ENCODE measurements at regions not wholly inside any gene's neighbourhood (a gene's known extent, or its start where the extent isn't known, plus 50 kb on each side); places are given as distances from the start of the nearest gene placed in this dataset.
"Not testable (repeated sequence)": the region's sequence is repeated elsewhere in the genome, so short reads cannot be mapped to it uniquely, and the experiment has no call there.

- no peak for FAIRE-seq
- no peak for DNase-seq (ENCODE audit: insufficient read length)
- TF ChIP-seq POLR2AphosphoS5 (IDR thresholded peaks at IDR 0.05; ENCODE audit: low read depth, low read length) (no peak), TAF1 (IDR thresholded peaks at IDR 0.05; ENCODE audit: borderline replicate concordance, low read depth, low read length) (no peak), POLR2A (IDR thresholded peaks at IDR 0.05; ENCODE audit: low read depth, low read length) (no peak)
These were observed 152.4 kb upstream of the NEBL start for GRCh38 chr10:21049482-21049881.

GRCh38 chr10:21048068-21048467 is 151.0 kb upstream of the NEBL start:
- TF ChIP-seq TAF1 (IDR thresholded peaks at IDR 0.05; ENCODE audit: borderline replicate concordance, low read depth, low read length), result no peak
- no peak for TF ChIP-seq POLR2AphosphoS5 (IDR thresholded peaks at IDR 0.05; ENCODE audit: low read depth, low read length)
- no peak for TF ChIP-seq POLR2A (IDR thresholded peaks at IDR 0.05; ENCODE audit: low read depth, low read length)
- no peak for DNase-seq (ENCODE audit: insufficient read length)
- FAIRE-seq, result no peak

GRCh38 chr10:21047511-21047910 is 150.4 kb upstream of the NEBL start:
- DNase-seq (ENCODE audit: insufficient read length), result no peak
- TF ChIP-seq POLR2A (IDR thresholded peaks at IDR 0.05; ENCODE audit: low read depth, low read length), result no peak
- no peak for TF ChIP-seq TAF1 (IDR thresholded peaks at IDR 0.05; ENCODE audit: borderline replicate concordance, low read depth, low read length)
- no peak for TF ChIP-seq POLR2AphosphoS5 (IDR thresholded peaks at IDR 0.05; ENCODE audit: low read depth, low read length)
- FAIRE-seq, result no peak

GRCh38 chr10:21047096-21047495 is 150.0 kb upstream of the NEBL start:
- no peak for DNase-seq (ENCODE audit: insufficient read length)
- no peak for TF ChIP-seq POLR2AphosphoS5 (IDR thresholded peaks at IDR 0.05; ENCODE audit: low read depth, low read length)
- no peak for TF ChIP-seq TAF1 (IDR thresholded peaks at IDR 0.05; ENCODE audit: borderline replicate concordance, low read depth, low read length)
- no peak for TF ChIP-seq POLR2A (IDR thresholded peaks at IDR 0.05; ENCODE audit: low read depth, low read length)
- FAIRE-seq, result no peak

DNA sequence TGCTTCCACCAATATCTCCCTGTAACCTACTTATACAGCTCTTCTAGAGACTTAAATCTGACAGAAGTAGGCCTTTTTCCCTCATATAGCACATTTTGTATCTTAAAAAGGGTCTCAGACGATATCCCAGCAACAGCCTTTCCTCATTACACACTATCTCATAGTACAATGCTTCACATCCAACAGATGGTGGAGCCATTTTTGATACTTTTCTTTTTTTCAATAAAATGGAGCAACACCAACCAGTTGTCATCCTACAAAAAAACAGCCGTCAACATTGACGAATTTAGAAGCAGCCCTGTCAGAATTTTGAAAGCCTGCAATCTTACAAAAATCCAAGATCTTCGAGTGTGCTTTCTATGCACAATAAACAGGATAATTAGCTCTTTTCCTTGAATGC is 145.9 kb upstream of the NEBL start:
- TF ChIP-seq TAF1 (IDR thresholded peaks at IDR 0.05; ENCODE audit: borderline replicate concordance, low read depth, low read length) (no peak), POLR2A (IDR thresholded peaks at IDR 0.05; ENCODE audit: low read depth, low read length) (no peak), POLR2AphosphoS5 (IDR thresholded peaks at IDR 0.05; ENCODE audit: low read depth, low read length) (no peak)
- FAIRE-seq, result no peak
- DNase-seq (ENCODE audit: insufficient read length), result no peak

DNA sequence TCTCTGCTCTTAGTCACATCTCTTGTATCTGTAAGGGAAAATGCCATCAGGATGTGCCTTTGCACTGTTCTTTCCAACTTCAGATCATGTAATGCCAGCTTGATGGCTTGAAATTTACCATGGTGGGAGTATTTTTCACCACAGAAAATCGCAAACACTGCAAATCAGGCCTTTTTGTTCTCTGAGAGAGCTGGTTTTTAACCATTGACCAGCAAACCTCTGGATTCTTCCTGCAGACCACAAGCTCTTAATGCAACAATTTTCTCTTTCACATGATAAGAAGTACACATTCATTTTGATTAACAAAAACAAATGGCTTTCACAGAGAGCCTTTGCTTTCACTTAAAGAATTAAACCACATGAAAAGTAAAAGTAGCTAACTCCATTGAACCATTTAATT is 145.4 kb upstream of the NEBL start:
- FAIRE-seq, result no peak
- DNase-seq (ENCODE audit: insufficient read length), result no peak
- TF ChIP-seq POLR2A (IDR thresholded peaks at IDR 0.05; ENCODE audit: low read depth, low read length) (no peak), POLR2AphosphoS5 (IDR thresholded peaks at IDR 0.05; ENCODE audit: low read depth, low read length) (no peak), TAF1 (IDR thresholded peaks at IDR 0.05; ENCODE audit: borderline replicate concordance, low read depth, low read length) (no peak)

- no peak for FAIRE-seq
- no peak for TF ChIP-seq POLR2AphosphoS5 (IDR thresholded peaks at IDR 0.05; ENCODE audit: low read depth, low read length)
- TF ChIP-seq TAF1 (IDR thresholded peaks at IDR 0.05; ENCODE audit: borderline replicate concordance, low read depth, low read length), result no peak
- no peak for TF ChIP-seq POLR2A (IDR thresholded peaks at IDR 0.05; ENCODE audit: low read depth, low read length)
- no peak for DNase-seq (ENCODE audit: insufficient read length)
These were observed 144.8 kb upstream of the NEBL start for GRCh38 chr10:21041763-21042458.

DNA sequence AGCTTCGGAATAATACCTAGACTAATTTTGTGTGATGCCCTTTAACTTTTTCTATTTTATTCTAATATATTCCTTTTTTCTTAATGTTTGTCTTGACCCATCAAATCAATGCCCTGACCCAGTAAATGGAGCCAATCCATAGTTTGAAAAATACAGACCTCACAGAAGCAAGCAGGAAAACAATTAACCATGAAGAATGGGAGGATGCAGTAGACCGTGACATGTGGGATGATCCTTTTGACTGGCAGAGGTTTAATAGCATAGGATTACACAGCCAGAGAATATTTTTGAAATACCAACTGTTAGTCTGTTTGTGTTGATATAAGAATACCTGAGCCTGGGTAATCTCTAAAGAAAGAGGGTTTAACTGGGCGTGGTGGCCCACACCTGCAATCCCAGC is 142.6 kb upstream of the NEBL start:
- FAIRE-seq (no peak), DNase-seq (ENCODE audit: insufficient read length) (no peak)
- TF ChIP-seq POLR2A (IDR thresholded peaks at IDR 0.05; ENCODE audit: low read depth, low read length), result no peak

DNA sequence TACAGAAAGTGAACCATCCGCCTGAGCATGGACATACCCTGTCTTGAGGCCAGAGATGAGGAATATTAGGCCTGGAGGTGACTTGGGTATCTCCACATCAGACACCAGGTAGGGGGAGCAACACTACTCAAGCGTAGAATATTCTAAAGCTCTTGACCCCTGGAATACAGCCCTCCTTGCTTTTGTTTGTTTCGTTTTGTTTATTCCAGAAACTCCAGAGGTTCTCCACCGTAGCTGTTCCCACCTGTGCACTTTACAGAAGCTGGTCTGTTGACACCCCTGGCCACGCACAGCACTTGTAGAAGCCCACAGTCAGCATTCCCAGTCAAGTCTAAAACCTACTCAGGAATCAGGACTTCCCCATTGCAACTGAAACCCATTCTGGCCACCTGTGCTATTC is 139.6 kb upstream of the NEBL start:
- FAIRE-seq, result no peak

DNA sequence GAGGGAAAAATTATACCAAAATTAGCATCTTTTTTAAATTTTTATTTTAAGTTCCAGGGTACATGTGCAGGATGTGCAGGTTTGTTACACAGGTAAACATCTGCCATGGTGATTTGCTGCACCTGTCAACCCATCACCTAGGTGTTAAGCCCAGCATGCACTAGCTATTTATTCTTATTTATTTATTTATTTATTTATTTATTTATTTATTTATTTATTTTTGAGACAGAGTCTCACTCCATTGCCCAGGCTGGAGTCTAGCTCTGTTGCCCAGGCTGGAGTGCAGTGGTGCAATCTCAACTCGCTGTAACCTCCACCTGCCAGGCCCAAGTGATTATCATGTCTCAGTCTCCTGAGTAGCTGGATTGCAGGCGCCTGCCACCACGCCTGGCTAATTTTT is 137.7 kb upstream of the NEBL start:
- FAIRE-seq; DNase-seq (ENCODE audit: insufficient read length): not testable (repeated sequence)

More for the DNA sequence above, 139.6 kb upstream of the NEBL start:
- TF ChIP-seq POLR2A (IDR thresholded peaks at IDR 0.05; ENCODE audit: low read depth, low read length), result no peak
- TF ChIP-seq TAF1 (IDR thresholded peaks at IDR 0.05; ENCODE audit: borderline replicate concordance, low read depth, low read length), result no peak
- no peak for TF ChIP-seq POLR2AphosphoS5 (IDR thresholded peaks at IDR 0.05; ENCODE audit: low read depth, low read length)
- DNase-seq (ENCODE audit: insufficient read length), result no peak

DNA sequence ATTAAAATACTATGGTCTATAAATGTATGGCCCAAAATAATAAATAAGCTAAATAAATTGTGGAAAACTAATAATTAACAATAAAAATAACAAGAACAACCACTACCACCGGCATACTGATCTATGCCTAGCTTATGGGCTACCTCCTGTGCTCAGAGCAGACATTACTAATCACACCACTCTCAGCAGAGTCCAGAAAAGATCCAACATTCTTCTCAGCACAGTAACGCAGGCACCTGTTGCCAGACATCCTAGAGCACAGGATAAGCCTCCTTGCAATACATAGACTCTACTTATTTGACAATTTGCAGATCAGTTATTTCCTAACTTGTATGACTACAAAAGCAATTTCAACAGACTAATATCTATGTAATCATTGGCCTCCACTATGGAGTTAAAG is 137.1 kb upstream of the NEBL start:
- FAIRE-seq (no peak), DNase-seq (ENCODE audit: insufficient read length) (no peak)
- TF ChIP-seq POLR2A (IDR thresholded peaks at IDR 0.05; ENCODE audit: low read depth, low read length), result no peak
- TF ChIP-seq POLR2AphosphoS5 (IDR thresholded peaks at IDR 0.05; ENCODE audit: low read depth, low read length), result no peak
- no peak for TF ChIP-seq TAF1 (IDR thresholded peaks at IDR 0.05; ENCODE audit: borderline replicate concordance, low read depth, low read length)

DNA sequence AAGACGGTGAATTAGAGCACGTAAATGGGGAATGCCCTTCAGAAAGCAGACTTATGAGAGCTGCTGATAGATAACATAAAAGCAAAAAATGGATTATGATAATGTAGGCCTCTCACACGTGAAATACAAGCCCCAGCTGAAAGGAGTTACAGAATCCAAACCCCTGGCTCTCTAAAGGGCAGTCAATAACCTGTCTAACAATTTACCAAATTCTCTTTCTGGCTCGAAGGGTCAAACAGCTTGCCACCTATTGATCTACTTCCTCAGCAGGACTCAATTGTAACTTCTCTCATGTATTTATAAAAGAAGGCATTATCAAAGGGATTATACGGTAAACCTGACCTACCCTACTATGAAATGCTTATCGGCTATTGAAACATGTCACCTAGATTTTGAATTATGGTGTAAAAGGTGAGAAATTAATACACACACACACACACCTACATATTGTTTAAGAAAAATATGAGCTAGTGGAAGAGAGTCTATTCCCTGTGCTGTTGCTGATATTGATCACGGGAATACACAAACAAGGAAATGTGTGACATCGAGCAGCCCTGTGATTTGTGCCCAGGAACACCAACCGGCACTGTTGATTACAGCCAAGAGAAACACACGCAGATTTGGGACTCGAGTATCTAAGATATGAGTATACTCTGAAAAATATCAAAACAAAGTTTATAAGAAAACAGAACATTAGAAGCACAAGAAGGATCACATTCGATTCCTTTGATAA is 135.6 kb upstream of the NEBL start:
- DNase-seq (ENCODE audit: insufficient read length), result no peak
- FAIRE-seq, result no peak
- no peak for TF ChIP-seq POLR2A (IDR thresholded peaks at IDR 0.05; ENCODE audit: low read depth, low read length)
- no peak for TF ChIP-seq TAF1 (IDR thresholded peaks at IDR 0.05; ENCODE audit: borderline replicate concordance, low read depth, low read length)
